Mesenchymal stem cell (in vitro differentiated cells and primary cell): ENCODE measurements at regions not wholly inside any gene's neighbourhood (a gene's known extent, or its start where the extent isn't known, plus 50 kb on each side); places are given as distances from the start of the nearest gene placed in this dataset.

Experiments
- DNase-seq: peaks from one replicate; pipeline ENCODE4 v3.0.0-alpha.2; 2013
- H2AFZ ChIP-seq: one replicate; pipeline ENCODE4 v1.6.1; 2013; ENCODE audit warnings: low read depth, mild to moderate bottlenecking, control low read depth, inconsistent platforms, low read length, moderate library complexity
- H2AK5ac ChIP-seq: 2 replicates; pipeline ENCODE4 v1.6.1; 2013; ENCODE audit warnings: low read length, moderate library complexity, mild to moderate bottlenecking, inconsistent platforms; ENCODE audit not compliant: severe bottlenecking
- H2BK120ac ChIP-seq: one replicate; pipeline ENCODE4 v1.6.1; 2013; ENCODE audit warnings: low read depth, mild to moderate bottlenecking, inconsistent platforms, low read length, moderate library complexity
- H2BK12ac ChIP-seq, 2 experiments: one replicate each; pipeline ENCODE4 v1.6.1; 2013; ENCODE audit warnings: inconsistent platforms in 2 of 2, low read length in 2 of 2, mild to moderate bottlenecking in 2 of 2, moderate library complexity in 2 of 2, control low read depth in 1 of 2
- H2BK15ac ChIP-seq: one replicate; pipeline ENCODE4 v1.6.1; 2013; ENCODE audit warnings: mild to moderate bottlenecking, low read depth, inconsistent platforms; ENCODE audit not compliant: poor library complexity, severe bottlenecking
- H2BK5ac ChIP-seq: 2 replicates; pipeline ENCODE4 v1.6.1; 2013; ENCODE audit warnings: low read depth, mild to moderate bottlenecking, low read length, control low read depth, inconsistent platforms; ENCODE audit not compliant: poor library complexity, severe bottlenecking
- H3K14ac ChIP-seq, 2 experiments: one replicate each; pipeline ENCODE4 v1.6.1; 2013; ENCODE audit warnings: inconsistent platforms in 2 of 2, low read length in 2 of 2, control low read depth in 1 of 2, mild to moderate bottlenecking in 1 of 2, moderate library complexity in 1 of 2
- H3K18ac ChIP-seq, 2 experiments: one replicate each; pipeline ENCODE4 v1.6.1; 2013; ENCODE audit warnings: inconsistent platforms in 2 of 2, low read length in 2 of 2, control low read depth in 1 of 2, low read depth in 1 of 2, mild to moderate bottlenecking in 1 of 2
- H3K23ac ChIP-seq, 2 experiments: one replicate each; pipeline ENCODE4 v1.6.1; 2013; ENCODE audit warnings: inconsistent platforms in 2 of 2, low read length in 2 of 2, mild to moderate bottlenecking in 2 of 2, moderate library complexity in 2 of 2, control low read depth in 1 of 2
- H3K27ac ChIP-seq: 2 replicates; pipeline ENCODE4 v1.5.1; 2013; ENCODE audit warnings: mild to moderate bottlenecking, moderate library complexity, low read length, control low read depth, inconsistent platforms; ENCODE audit not compliant: poor library complexity, severe bottlenecking
- H3K27me3 ChIP-seq, 2 experiments: 2 replicates each; pipeline versions ENCODE4 v1.6.1 to v1.7.0; 2013; ENCODE audit warnings: low read length in 2 of 2, mild to moderate bottlenecking in 2 of 2, moderate library complexity in 2 of 2, control low read depth in 1 of 2, inconsistent platforms in 1 of 2; ENCODE audit not compliant: control insufficient read depth in 1 of 2, insufficient read depth in 1 of 2
- H3K36me3 ChIP-seq, 2 experiments: 2 replicates each; pipeline versions ENCODE4 v1.6.1 to v1.7.0; 2013; ENCODE audit warnings: low read length in 2 of 2, control low read depth in 1 of 2, inconsistent platforms in 1 of 2, low read depth in 1 of 2, mild to moderate bottlenecking in 1 of 2; ENCODE audit not compliant: insufficient read depth in 2 of 2, control insufficient read depth in 1 of 2
- H3K4ac ChIP-seq, 2 experiments: one replicate each; pipeline ENCODE4 v1.6.1; 2013; ENCODE audit warnings: inconsistent platforms in 2 of 2, low read length in 2 of 2, mild to moderate bottlenecking in 2 of 2, moderate library complexity in 2 of 2, control low read depth in 1 of 2, low read depth in 1 of 2
- H3K4me1 ChIP-seq: 2 replicates; pipeline ENCODE4 v1.6.1; 2013; ENCODE audit warnings: low read depth, low read length, control low read depth; ENCODE audit not compliant: control insufficient read depth, insufficient read depth
- H3K4me2 ChIP-seq: 2 replicates; pipeline ENCODE4 v1.6.1; 2013; ENCODE audit warnings: low read length, mild to moderate bottlenecking, inconsistent platforms; ENCODE audit not compliant: poor library complexity, severe bottlenecking
- H3K4me3 ChIP-seq, 2 experiments: 2 replicates each; pipeline versions ENCODE4 v1.5.1 to v1.7.0; 2013; ENCODE audit warnings: low read length in 2 of 2, mild to moderate bottlenecking in 2 of 2, control low read depth in 1 of 2, low read depth in 1 of 2; ENCODE audit not compliant: insufficient read depth in 1 of 2
- H3K79me1 ChIP-seq: replicated peaks from 2 replicates; pipeline ENCODE4 v1.6.1; 2013; ENCODE audit warnings: mild to moderate bottlenecking, control low read depth, low read length, inconsistent platforms; ENCODE audit not compliant: poor library complexity, severe bottlenecking
- H3K9ac ChIP-seq: 2 replicates; pipeline ENCODE4 v1.7.0; 2013; ENCODE audit warnings: mild to moderate bottlenecking, low read length, moderate library complexity
- H3K9me3 ChIP-seq: 2 replicates; pipeline ENCODE4 v1.7.0; 2013; ENCODE audit warnings: mild to moderate bottlenecking, low read length; ENCODE audit not compliant: control insufficient read depth
- H4K8ac ChIP-seq: one replicate; pipeline ENCODE4 v1.6.1; 2013; ENCODE audit warnings: inconsistent platforms, mild to moderate bottlenecking, low read length, moderate library complexity
- H4K91ac ChIP-seq: one replicate; pipeline ENCODE4 v1.6.1; 2013; ENCODE audit warnings: mild to moderate bottlenecking, low read length, inconsistent platforms
- WGBS: methylation state at CpG from one replicate; pipeline ENCODE4 v1.1.7; 2013; ENCODE audit warnings: mixed read lengths; 5-methylcytosine and 5-hydroxymethylcytosine counted together

- H4K91ac ChIP-seq = no peak overlapping the region
- H2AFZ ChIP-seq = no peak overlapping the region
- H2BK120ac ChIP-seq = no peak overlapping the region
- DNase-seq = no peak
- H3K27ac ChIP-seq = no peak overlapping the region
- no peak overlapping the region for H3K23ac ChIP-seq
- H2BK12ac ChIP-seq = no peak overlapping the region
- no peak overlapping the region for H2BK5ac ChIP-seq
- no peak overlapping the region for H2AK5ac ChIP-seq
- no peak overlapping the region for H3K18ac ChIP-seq
- no peaks in the 10 kb centered on the region for H3K79me1 ChIP-seq
- H2BK15ac ChIP-seq = no peak overlapping the region
- no peaks in the 10 kb centered on the region for H3K4me1 ChIP-seq
- H3K27me3 ChIP-seq = no peaks in the 10 kb centered on the region
- no peaks in the 10 kb centered on the region for H3K9me3 ChIP-seq
- no peak overlapping the region for H3K4me3 ChIP-seq
- H3K4ac ChIP-seq = no peak overlapping the region
- 79% methylated on average over 6 of the region's 6 CpGs for WGBS
- H3K14ac ChIP-seq = no peak overlapping the region
- no peaks in the 10 kb centered on the region for H3K36me3 ChIP-seq
- H4K8ac ChIP-seq = no peak overlapping the region
- no peak overlapping the region for H3K4me2 ChIP-seq
- no peak overlapping the region for H3K9ac ChIP-seq
These were observed 213.2 kb upstream of the CTBP2 start for GRCh38 chr10:125373546-125373945.

- Histone ChIP-seq H3K4me3 (no peak overlapping the region), H3K18ac (no peak overlapping the region), H3K23ac (no peak overlapping the region), H3K79me1 (no peaks in the 10 kb centered on the region), H3K14ac (no peak overlapping the region), H3K9me3 (no peaks in the 10 kb centered on the region), H3K9ac (no peak overlapping the region), H2BK12ac (no peak overlapping the region), H2BK5ac (no peak overlapping the region), H2BK120ac (no peak overlapping the region), H3K4ac (no peak overlapping the region), H4K91ac (no peak overlapping the region), H3K36me3 (no peaks in the 10 kb centered on the region), H3K27ac (no peak overlapping the region), H3K4me2 (no peak overlapping the region), H2AK5ac (no peak overlapping the region), H3K4me1 (no peaks in the 10 kb centered on the region), H2BK15ac (no peak overlapping the region), H4K8ac (no peak overlapping the region), H2AFZ (no peak overlapping the region), H3K27me3 (no peaks in the 10 kb centered on the region)
- DNase-seq = no peak
- 12% methylated on average over 17 of the region's 17 CpGs for WGBS
These were observed 210.2 kb upstream of the CTBP2 start for GRCh38 chr10:125370578-125370977.

- Histone ChIP-seq H3K36me3 (no peaks in the 10 kb centered on the region), H3K27me3 (no peaks in the 10 kb centered on the region), H3K18ac (no peak overlapping the region), H3K4me2 (no peak overlapping the region), H4K8ac (no peak overlapping the region), H3K79me1 (no peaks in the 10 kb centered on the region), H2BK5ac (no peak overlapping the region), H2AFZ (no peak overlapping the region), H2BK120ac (no peak overlapping the region), H3K4me3 (no peak overlapping the region), H4K91ac (no peak overlapping the region), H2BK12ac (no peak overlapping the region), H3K4me1 (no peaks in the 10 kb centered on the region), H2AK5ac (no peak overlapping the region), H3K14ac (no peak overlapping the region), H3K9me3 (no peaks in the 10 kb centered on the region), H3K9ac (no peak overlapping the region), H3K23ac (no peak overlapping the region), H2BK15ac (no peak overlapping the region), H3K27ac (no peak overlapping the region), H3K4ac (no peak overlapping the region)
- DNase-seq = no peak
- 84% methylated on average over 12 of the region's 12 CpGs for WGBS
These were observed 209.3 kb upstream of the CTBP2 start for GRCh38 chr10:125369382-125370326.

GRCh38 chr10:125368146-125368545 is 207.8 kb upstream of the CTBP2 start:
- Histone ChIP-seq H3K18ac (no peak overlapping the region), H3K9ac (no peak overlapping the region), H3K4ac (no peak overlapping the region), H2BK12ac (no peak overlapping the region), H2BK15ac (no peak overlapping the region), H3K27me3 (peaks cover 0 to 5% of the 10 kb centered on the region in 2 experiments), H4K91ac (no peak overlapping the region), H3K4me2 (no peak overlapping the region), H2BK120ac (no peak overlapping the region), H3K36me3 (no peaks in the 10 kb centered on the region), H3K4me1 (no peaks in the 10 kb centered on the region), H3K9me3 (no peaks in the 10 kb centered on the region), H3K27ac (no peak overlapping the region), H3K23ac (no peak overlapping the region), H3K79me1 (no peaks in the 10 kb centered on the region), H2BK5ac (no peak overlapping the region), H2AK5ac (no peak overlapping the region), H2AFZ (no peak overlapping the region), H4K8ac (no peak overlapping the region), H3K4me3 (no peak overlapping the region), H3K14ac (no peak overlapping the region)
- 50% methylated on average over 1 of the region's 1 CpG for WGBS
- DNase-seq = no peak
